GM12873 (cell line): ENCODE measurements at regions not wholly inside any gene's neighbourhood (a gene's known extent, or its start where the extent isn't known, plus 50 kb on each side); places are given as distances from the start of the nearest gene placed in this dataset.
A peak's percentile ranks its signal among the peaks of the same experiment; 100 is the strongest.

Experiments used
- TF ChIP-seq, protein P1 (sequence below): IDR thresholded peaks from 2 replicates; pipeline ENCODE4 v1.5.1; 2012; ENCODE audit warnings: low read depth, mild to moderate bottlenecking, moderate library complexity, low read length, control low read depth; ENCODE audit not compliant: insufficient read depth; ENCODE audit errors: missing control alignments

DNA sequence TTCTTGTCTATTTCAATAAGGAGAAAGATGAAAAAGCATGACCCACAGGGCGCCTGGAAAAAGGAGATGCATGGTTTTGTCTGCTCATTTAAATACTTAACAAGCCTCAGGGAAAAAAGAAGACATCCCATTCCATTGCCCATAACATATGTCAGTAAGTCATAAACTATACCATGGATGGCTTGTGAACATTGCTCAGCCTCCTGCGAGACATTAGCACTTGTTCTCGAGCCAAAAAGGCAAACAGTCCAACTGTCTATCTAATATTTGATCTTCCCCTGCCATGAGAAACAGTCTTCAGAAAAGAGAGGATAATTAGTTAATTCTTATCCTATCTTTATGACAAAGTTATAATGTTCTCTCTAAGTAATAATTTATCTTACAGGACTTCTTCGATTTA lies 527.4 kb downstream of the HACE1 start:
- TF ChIP-seq, protein P1, sequence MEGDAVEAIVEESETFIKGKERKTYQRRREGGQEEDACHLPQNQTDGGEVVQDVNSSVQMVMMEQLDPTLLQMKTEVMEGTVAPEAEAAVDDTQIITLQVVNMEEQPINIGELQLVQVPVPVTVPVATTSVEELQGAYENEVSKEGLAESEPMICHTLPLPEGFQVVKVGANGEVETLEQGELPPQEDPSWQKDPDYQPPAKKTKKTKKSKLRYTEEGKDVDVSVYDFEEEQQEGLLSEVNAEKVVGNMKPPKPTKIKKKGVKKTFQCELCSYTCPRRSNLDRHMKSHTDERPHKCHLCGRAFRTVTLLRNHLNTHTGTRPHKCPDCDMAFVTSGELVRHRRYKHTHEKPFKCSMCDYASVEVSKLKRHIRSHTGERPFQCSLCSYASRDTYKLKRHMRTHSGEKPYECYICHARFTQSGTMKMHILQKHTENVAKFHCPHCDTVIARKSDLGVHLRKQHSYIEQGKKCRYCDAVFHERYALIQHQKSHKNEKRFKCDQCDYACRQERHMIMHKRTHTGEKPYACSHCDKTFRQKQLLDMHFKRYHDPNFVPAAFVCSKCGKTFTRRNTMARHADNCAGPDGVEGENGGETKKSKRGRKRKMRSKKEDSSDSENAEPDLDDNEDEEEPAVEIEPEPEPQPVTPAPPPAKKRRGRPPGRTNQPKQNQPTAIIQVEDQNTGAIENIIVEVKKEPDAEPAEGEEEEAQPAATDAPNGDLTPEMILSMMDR, result no peak

DNA sequence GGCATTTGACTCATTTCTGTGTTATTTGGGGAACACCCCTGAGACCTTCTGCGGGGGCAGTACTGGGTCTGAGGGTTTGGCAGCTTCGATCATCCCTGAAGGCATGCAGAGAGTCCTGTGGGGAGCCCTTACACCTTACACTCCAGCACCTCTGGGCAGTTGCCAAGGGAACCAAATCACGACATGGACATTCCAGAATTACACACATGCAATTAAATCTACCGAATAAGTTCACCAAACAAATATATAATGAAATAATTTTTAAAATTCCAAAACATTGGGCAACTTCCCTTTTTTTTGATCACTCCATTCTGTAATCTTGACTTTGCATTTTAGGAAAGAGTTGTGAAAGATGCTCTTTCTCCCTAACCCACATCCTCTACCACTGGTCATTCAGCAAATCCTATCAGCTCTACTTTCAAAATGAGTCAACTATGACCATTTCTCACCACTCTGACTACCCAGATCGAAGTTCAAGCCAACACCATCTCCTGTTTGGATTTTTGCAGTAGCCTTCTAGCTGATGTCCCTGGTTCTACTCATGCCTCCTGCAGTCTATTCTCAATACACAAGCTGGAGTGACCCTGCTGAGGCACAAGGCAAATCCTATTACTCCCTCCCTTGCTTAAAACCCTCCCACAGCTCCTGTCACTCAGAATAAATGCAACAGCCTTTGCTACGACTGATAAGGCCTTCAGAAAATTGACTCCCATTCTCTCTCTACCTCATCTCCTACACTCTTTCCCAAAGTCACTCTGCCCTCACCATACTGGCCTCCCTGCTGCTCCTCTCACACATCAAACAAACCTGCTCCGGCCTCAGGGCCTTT lies 533.3 kb downstream of the HACE1 start:
- TF ChIP-seq, protein P1, result no peak

- TF ChIP-seq, protein P1, result peak; percentile 63
These were observed 534.2 kb downstream of the HACE1 start for GRCh38 chr6:104325341-104326172.

DNA sequence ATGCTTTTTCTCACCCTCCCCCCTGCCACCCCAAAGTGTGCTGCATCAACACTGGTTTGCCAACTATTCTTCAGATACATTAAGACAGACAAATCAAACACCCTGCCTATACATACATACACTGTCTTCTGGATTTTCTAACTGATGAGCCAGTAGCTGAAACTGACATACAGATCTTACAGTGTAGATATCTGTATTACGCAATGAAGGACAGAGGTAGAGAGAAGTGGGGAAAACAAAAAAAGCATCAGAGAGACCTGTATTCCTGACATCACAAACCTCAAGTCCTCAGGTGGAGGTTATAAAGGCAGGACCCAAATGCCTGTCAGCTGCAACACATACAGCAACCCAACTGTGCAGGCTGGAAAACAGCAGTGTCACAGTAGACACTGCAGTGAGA lies 535.4 kb downstream of the HACE1 start:
- TF ChIP-seq, protein P1, result no peak

GRCh38 chr6:104322841-104323240 lies 536.9 kb downstream of the HACE1 start:
- TF ChIP-seq, protein P1, result no peak

DNA sequence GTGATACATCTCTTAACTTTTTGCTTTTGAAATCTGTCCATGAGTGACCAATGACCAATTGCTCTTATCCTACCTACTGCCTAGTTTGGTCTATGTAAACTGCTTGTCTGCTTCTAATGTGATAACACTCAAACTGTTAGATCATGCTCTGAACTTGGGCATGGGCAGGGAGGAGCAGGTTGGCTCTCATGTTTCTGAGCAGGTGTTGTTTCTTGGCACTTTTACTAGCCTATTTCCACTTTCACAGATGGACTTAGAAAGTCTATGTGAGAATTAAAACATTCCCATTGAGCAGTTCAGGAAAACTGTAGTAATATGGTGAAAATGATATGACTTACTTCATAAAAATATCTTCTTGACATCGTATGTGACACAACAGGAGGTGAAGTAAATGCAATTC lies 538.4 kb downstream of the HACE1 start:
- TF ChIP-seq, protein P1, result no peak

DNA sequence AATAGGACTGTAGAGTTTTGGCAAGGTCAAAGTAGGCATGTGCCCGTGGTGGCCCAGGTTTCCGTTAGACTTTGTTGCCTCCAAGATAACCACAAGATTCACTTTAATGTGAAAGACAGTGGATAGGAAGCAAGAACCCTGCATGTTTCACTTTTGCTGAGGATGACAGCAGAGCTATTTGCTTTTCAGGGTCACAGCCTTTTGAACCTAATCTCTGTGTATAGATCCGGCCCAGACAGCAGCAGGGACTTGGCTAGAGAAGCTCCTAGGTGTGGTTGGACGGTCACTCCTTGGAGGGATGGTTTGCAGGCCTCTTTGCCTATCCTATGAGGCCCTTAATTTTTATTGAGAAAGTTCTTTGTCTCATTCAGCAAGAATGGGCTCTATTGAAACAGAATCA lies 538.8 kb downstream of the HACE1 start:
- TF ChIP-seq, protein P1, result no peak
